ENCODE measurements at regions not wholly inside any gene's neighbourhood (a gene's known extent, or its start where the extent isn't known, plus 50 kb on each side); places are given as distances from the start of the nearest gene placed in this dataset.
"Not testable (repeated sequence)": the region's sequence is repeated elsewhere in the genome, so short reads cannot be mapped to it uniquely, and the experiment has no call there.

GRCh38 chr6:21282360-21282759 lies 311.2 kb upstream of the SOX4 start:
- H3K27me3 Mint-ChIP-seq (ENCODE audit: unreplicated experiment); H3K27ac Mint-ChIP-seq (ENCODE audit: unreplicated experiment); H3K4me3 Mint-ChIP-seq (ENCODE audit: low read depth, unreplicated experiment); H3K9me3 Mint-ChIP-seq (ENCODE audit: low read depth, unreplicated experiment); BruUV-seq (replicated peaks); H3K36me3 Mint-ChIP-seq (ENCODE audit: insufficient read depth, unreplicated experiment); DNase-seq; intact Hi-C loops (cut with micrococcal nuclease; ENCODE audit: unreplicated experiment): not testable (repeated sequence)
- peaks cover 35% of the 10 kb centered on the region for H3K4me1 Mint-ChIP-seq (ENCODE audit: low read depth, unreplicated experiment)
- CTCF ChIA-PET: interaction anchor here (1.5 kb wide), 1 partner anchor 406 kb away, joined by 4 read pairs; no protein-coding TSS in a partner anchor

GRCh38 chr6:21284166-21284565 lies 309.4 kb upstream of the SOX4 start:
- intact Hi-C loops (cut with micrococcal nuclease; ENCODE audit: unreplicated experiment): no loop called here
- H3K27ac Mint-ChIP-seq (ENCODE audit: unreplicated experiment): no peak overlapping the region
- H3K27me3 Mint-ChIP-seq (ENCODE audit: unreplicated experiment): no peaks in the 10 kb centered on the region
- H3K9me3 Mint-ChIP-seq (ENCODE audit: low read depth, unreplicated experiment): no peaks in the 10 kb centered on the region
- CTCF ChIA-PET: no interaction called here
- TF ChIP-seq CTCF (IDR thresholded peaks at IDR 0.05; ENCODE audit: unreplicated experiment): no peak
- H3K4me1 Mint-ChIP-seq (ENCODE audit: low read depth, unreplicated experiment): peaks cover 21% of the 10 kb centered on the region
- no peaks in the 10 kb centered on the region for H3K36me3 Mint-ChIP-seq (ENCODE audit: insufficient read depth, unreplicated experiment)
- no peak overlapping the region for H3K4me3 Mint-ChIP-seq (ENCODE audit: low read depth, unreplicated experiment)
- BruUV-seq (replicated peaks): no TSS peak
- no peak for DNase-seq

- DNase-seq: no peak
- peaks cover 21% of the 10 kb centered on the region for H3K4me1 Mint-ChIP-seq (ENCODE audit: low read depth, unreplicated experiment)
- no peak overlapping the region for H3K4me3 Mint-ChIP-seq (ENCODE audit: low read depth, unreplicated experiment)
- CTCF ChIA-PET: no interaction called here
- no peaks in the 10 kb centered on the region for H3K36me3 Mint-ChIP-seq (ENCODE audit: insufficient read depth, unreplicated experiment)
- H3K27ac Mint-ChIP-seq (ENCODE audit: unreplicated experiment): no peak overlapping the region
- no TSS peak for BruUV-seq (replicated peaks)
- H3K9me3 Mint-ChIP-seq (ENCODE audit: low read depth, unreplicated experiment): no peaks in the 10 kb centered on the region
- no peak for TF ChIP-seq CTCF (IDR thresholded peaks at IDR 0.05; ENCODE audit: unreplicated experiment)
- no peaks in the 10 kb centered on the region for H3K27me3 Mint-ChIP-seq (ENCODE audit: unreplicated experiment)
- intact Hi-C loops (cut with micrococcal nuclease; ENCODE audit: unreplicated experiment): no loop called here
Observed at GRCh38 chr6:21284706-21285105, 308.8 kb upstream of the SOX4 start.

GRCh38 chr6:21294144-21294543 lies 299.4 kb upstream of the SOX4 start:
- TF ChIP-seq CTCF (IDR thresholded peaks at IDR 0.05; ENCODE audit: unreplicated experiment): no peak
- Mint-ChIP-seq H3K27me3 (ENCODE audit: unreplicated experiment) (no peaks in the 10 kb centered on the region), H3K9me3 (ENCODE audit: low read depth, unreplicated experiment) (no peaks in the 10 kb centered on the region), H3K4me3 (ENCODE audit: low read depth, unreplicated experiment) (no peak overlapping the region), H3K4me1 (ENCODE audit: low read depth, unreplicated experiment) (no peaks in the 10 kb centered on the region), H3K36me3 (ENCODE audit: insufficient read depth, unreplicated experiment) (no peaks in the 10 kb centered on the region), H3K27ac (ENCODE audit: unreplicated experiment) (no peak overlapping the region)
- CTCF ChIA-PET: interaction anchor here (0.6 to 1.1 kb wide), 3 partner anchors 8 to 16 kb away, joined by 3 to 6 read pairs (median 5); no protein-coding TSS in a partner anchor
- intact Hi-C loops (cut with micrococcal nuclease; ENCODE audit: unreplicated experiment): no loop called here
- no TSS peak for BruUV-seq (replicated peaks)
- no peak for DNase-seq

GRCh38 chr6:21295506-21296240 lies 297.9 kb upstream of the SOX4 start:
- Mint-ChIP-seq H3K4me3 (ENCODE audit: low read depth, unreplicated experiment) (no peak overlapping the region), H3K4me1 (ENCODE audit: low read depth, unreplicated experiment) (no peaks in the 10 kb centered on the region), H3K36me3 (ENCODE audit: insufficient read depth, unreplicated experiment) (no peaks in the 10 kb centered on the region), H3K27ac (ENCODE audit: unreplicated experiment) (no peak overlapping the region), H3K9me3 (ENCODE audit: low read depth, unreplicated experiment) (no peaks in the 10 kb centered on the region), H3K27me3 (ENCODE audit: unreplicated experiment) (no peaks in the 10 kb centered on the region)
- DNase-seq: no peak
- CTCF ChIA-PET: no interaction called here
- BruUV-seq (replicated peaks): no TSS peak
- TF ChIP-seq CTCF (IDR thresholded peaks at IDR 0.05; ENCODE audit: unreplicated experiment): no peak
- intact Hi-C loops (cut with micrococcal nuclease; ENCODE audit: unreplicated experiment): no loop called here
